NCI-H446 treated with DMSO at 0.1 percent for 48 hours (cell line): ENCODE measurements at regions not wholly inside any gene's neighbourhood (a gene's known extent, or its start where the extent isn't known, plus 50 kb on each side); places are given as distances from the start of the nearest gene placed in this dataset.
"Not testable (repeated sequence)": the region's sequence is repeated elsewhere in the genome, so short reads cannot be mapped to it uniquely, and the experiment has no call there.

Experiments used
- DNase-seq: peaks from one replicate; lab custom pipeline; 2025; lab: John Stamatoyannopoulos, UW

GRCh38 chr13:86051134-86052103, 252.2 kb upstream of the SLITRK6 start:
- no peak for DNase-seq

- no peak for DNase-seq
Observed at GRCh38 chr13:86038490-86038889, 239.3 kb upstream of the SLITRK6 start.

- peak; percentile 21 for DNase-seq
Observed at GRCh38 chr13:86020351-86021002, 221.3 kb upstream of the SLITRK6 start.

- DNase-seq: no peak
Observed at GRCh38 chr13:86006317-86006716, 207.1 kb upstream of the SLITRK6 start.

- DNase-seq: no peak
Observed at GRCh38 chr13:86003029-86003428, 203.8 kb upstream of the SLITRK6 start.

- no peak for DNase-seq
Observed at GRCh38 chr13:86000546-86000945, 201.3 kb upstream of the SLITRK6 start.

- DNase-seq: no peak
Observed at GRCh38 chr13:85997587-85997986, 198.4 kb upstream of the SLITRK6 start.

- no peak for DNase-seq
Observed at GRCh38 chr13:85995788-85996418, 196.7 kb upstream of the SLITRK6 start.

- DNase-seq: no peak
Observed at GRCh38 chr13:85993567-85993966, 194.3 kb upstream of the SLITRK6 start.

- no peak for DNase-seq
Observed at GRCh38 chr13:85990397-85990796, 191.2 kb upstream of the SLITRK6 start.

GRCh38 chr13:85985797-85986196, 186.6 kb upstream of the SLITRK6 start:
- DNase-seq: no peak

GRCh38 chr13:85982102-85982501, 182.9 kb upstream of the SLITRK6 start:
- DNase-seq: no peak

- not testable (repeated sequence) for DNase-seq
Observed at GRCh38 chr13:85980447-85980846, 181.2 kb upstream of the SLITRK6 start.

GRCh38 chr13:85976242-85976641, 177.0 kb upstream of the SLITRK6 start:
- DNase-seq: no peak

GRCh38 chr13:85974608-85975366, 175.6 kb upstream of the SLITRK6 start:
- no peak for DNase-seq

GRCh38 chr13:85970727-85971126, 171.5 kb upstream of the SLITRK6 start:
- DNase-seq: no peak

GRCh38 chr13:85969331-85969730, 170.1 kb upstream of the SLITRK6 start:
- no peak for DNase-seq

GRCh38 chr13:85935868-85936467, 136.7 kb upstream of the SLITRK6 start:
- no peak for DNase-seq

- DNase-seq: no peak
Observed at GRCh38 chr13:85930108-85930507, 130.9 kb upstream of the SLITRK6 start.

- no peak for DNase-seq
Observed at GRCh38 chr13:85910962-85911361, 111.7 kb upstream of the SLITRK6 start.

- DNase-seq: no peak
Observed at GRCh38 chr13:85900521-85900920, 101.3 kb upstream of the SLITRK6 start.
